ENCODE measurements at regions not wholly inside any gene's neighbourhood (a gene's known extent, or its start where the extent isn't known, plus 50 kb on each side); places are given as distances from the start of the nearest gene placed in this dataset.

GRCh38 chr14:85412756-85413155, 117.2 kb upstream of the FLRT2 start:
- TF ChIP-seq CTCF (IDR thresholded peaks at IDR 0.05; ENCODE audit: low read depth, low read length) (no peak), POLR2A (IDR thresholded peaks at IDR 0.05; ENCODE audit: extremely low read depth, insufficient read length) (no peak), MAX (IDR thresholded peaks at IDR 0.05; ENCODE audit: low read depth, low read length) (no peak), MYC (IDR thresholded peaks at IDR 0.05; ENCODE audit: low read depth, low read length) (no peak)

Measured in NB4 (cell line).